GM12865 (cell line): ENCODE measurements at regions not wholly inside any gene's neighbourhood (a gene's known extent, or its start where the extent isn't known, plus 50 kb on each side); places are given as distances from the start of the nearest gene placed in this dataset.

Experiments
- DNase-seq: peaks from one replicate; pipeline ENCODE4 v3.0.0; 2010; ENCODE audit warnings: low read depth
- H3K4me3 ChIP-seq: 2 replicates; pipeline ENCODE4 v1.5.1; 2011; ENCODE audit warnings: mild to moderate bottlenecking, low read depth, low read length, control low read depth
- CTCF ChIP-seq: IDR thresholded peaks from 2 replicates; pipeline ENCODE4 v1.5.1; 2011; ENCODE audit warnings: low read length, control low read depth, low read depth, inconsistent platforms; ENCODE audit not compliant: insufficient read depth; ENCODE audit errors: missing control alignments

GRCh38 chr14:22412926-22413411 is 176.1 kb downstream of the DAD1 start:
- DNase-seq = no peak
- no peak overlapping the region for H3K4me3 ChIP-seq
- TF ChIP-seq CTCF = no peak

- H3K4me3 ChIP-seq = no peak overlapping the region
- DNase-seq = no peak
- TF ChIP-seq CTCF = no peak
These were observed 177.5 kb downstream of the DAD1 start for GRCh38 chr14:22411398-22412055.

GRCh38 chr14:22410497-22410896 is 178.5 kb downstream of the DAD1 start:
- no peak for DNase-seq
- no peak for TF ChIP-seq CTCF

GRCh38 chr14:22409006-22409405 is 180.0 kb downstream of the DAD1 start:
- no peak overlapping the region for H3K4me3 ChIP-seq
- TF ChIP-seq CTCF = no peak
- DNase-seq = no peak

More at GRCh38 chr14:22410497-22410896, 178.5 kb downstream of the DAD1 start:
- H3K4me3 ChIP-seq = no peak overlapping the region

- TF ChIP-seq CTCF = no peak
- no peak for DNase-seq
- no peak overlapping the region for H3K4me3 ChIP-seq
These were observed 180.5 kb downstream of the DAD1 start for GRCh38 chr14:22408547-22408946.

GRCh38 chr14:22407033-22407432 is 182.0 kb downstream of the DAD1 start:
- no peak for DNase-seq
- no peak for TF ChIP-seq CTCF
- no peak overlapping the region for H3K4me3 ChIP-seq

- TF ChIP-seq CTCF = no peak
- H3K4me3 ChIP-seq = no peak overlapping the region
These were observed 183.8 kb downstream of the DAD1 start for GRCh38 chr14:22405201-22405600.

More at GRCh38 chr14:22405201-22405600, 183.8 kb downstream of the DAD1 start:
- DNase-seq = no peak
